Kidney tubule cell (primary cell): ENCODE measurements at regions not wholly inside any gene's neighbourhood (a gene's known extent, or its start where the extent isn't known, plus 50 kb on each side); places are given as distances from the start of the nearest gene placed in this dataset.

Experiments used
- DNase-seq: peaks from one replicate; pipeline ENCODE4 v3.0.0-alpha.2; 2018; ENCODE audit warnings: low spot score

GRCh38 chr10:64506963-64507362 is 985.8 kb downstream of the REEP3 start:
- no peak for DNase-seq

DNA sequence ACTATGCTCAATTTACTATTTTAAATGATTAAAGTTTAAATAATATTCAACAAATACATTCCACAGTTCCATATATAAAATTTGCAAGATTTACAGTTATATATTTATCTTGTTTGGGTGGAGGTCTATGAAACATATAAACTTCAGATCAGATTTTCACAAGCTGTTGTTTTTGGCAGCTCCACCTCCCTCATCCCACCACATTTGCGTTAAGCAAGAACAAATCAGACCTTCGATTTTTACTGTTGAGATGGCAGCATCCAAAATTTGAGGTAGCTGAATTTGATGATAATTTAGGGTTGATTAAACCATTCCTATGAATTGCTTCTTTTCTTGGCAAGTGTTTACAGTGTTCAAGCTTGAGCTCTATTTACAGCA is 986.4 kb downstream of the REEP3 start:
- DNase-seq, result no peak

DNA sequence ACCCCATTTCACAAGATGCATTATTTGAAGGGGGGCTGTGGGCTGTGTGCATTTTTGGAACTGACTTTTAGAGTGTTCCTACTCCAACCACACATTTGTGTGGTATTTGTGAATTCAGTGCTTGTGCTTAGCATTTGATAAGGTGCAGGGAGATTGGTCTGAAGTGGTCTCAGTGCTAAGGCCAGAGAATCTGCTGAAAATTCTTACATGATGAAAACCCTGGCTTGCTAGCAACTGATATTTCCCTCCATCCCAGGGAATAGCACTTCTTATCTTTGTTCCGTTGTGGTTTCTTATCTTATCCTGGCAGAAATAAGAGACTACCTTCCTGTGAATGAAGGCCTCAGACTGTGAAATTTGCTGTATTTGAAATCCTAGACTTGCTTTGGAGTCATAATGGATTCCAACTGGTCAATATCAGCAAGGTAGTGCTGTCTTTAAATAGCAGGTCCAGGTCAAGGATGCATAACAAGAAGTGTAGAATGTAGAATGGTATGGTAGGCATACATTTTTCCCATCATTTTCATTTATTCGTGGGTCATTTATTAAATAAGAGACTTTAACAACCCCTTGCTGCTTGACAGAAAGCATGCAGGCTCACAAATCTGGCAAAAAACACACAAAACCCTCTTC is 986.9 kb downstream of the REEP3 start:
- no peak for DNase-seq

GRCh38 chr10:64515970-64516699 is 994.9 kb downstream of the REEP3 start:
- no peak for DNase-seq

DNA sequence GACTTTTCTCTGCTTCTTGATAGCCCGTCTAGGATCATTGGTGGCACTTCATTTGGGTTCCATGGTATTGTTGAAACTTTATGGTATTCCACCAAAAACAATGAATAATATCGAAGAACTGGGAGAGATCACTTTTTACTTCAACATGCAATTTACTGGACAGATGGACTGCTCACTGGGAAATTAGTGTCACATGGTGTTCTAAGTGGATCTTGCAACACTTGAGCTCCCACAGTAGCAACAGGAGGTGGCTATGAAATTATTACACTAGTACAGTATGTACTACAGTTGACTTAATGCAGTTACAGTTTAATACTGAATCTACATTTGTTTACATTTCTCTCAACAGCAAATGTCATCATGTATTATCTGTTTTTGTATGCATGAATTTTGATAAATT is 997.3 kb downstream of the REEP3 start:
- no peak for DNase-seq

- DNase-seq, result no peak
Observed at GRCh38 chr10:64519427-64519826, 998.2 kb downstream of the REEP3 start.

DNA sequence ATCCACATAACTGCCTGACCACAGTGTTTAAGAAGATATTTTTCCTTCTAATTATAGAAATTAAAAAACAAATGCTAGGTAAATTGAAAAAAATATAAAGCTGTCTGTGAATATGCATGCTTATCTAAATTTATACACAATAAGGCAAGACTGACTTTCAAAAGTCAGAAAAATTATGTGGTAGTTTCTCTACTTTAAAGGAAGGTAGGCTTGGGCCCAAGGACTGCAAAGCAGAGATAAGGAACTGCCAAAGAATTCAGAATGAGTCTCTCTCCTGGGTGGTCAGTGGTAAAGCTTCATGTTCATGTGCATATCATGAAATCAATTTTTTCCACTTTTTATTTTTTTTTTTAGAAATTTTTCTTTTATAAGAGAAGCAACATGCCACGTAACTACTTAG is 998.6 kb downstream of the REEP3 start:
- no peak for DNase-seq

DNA sequence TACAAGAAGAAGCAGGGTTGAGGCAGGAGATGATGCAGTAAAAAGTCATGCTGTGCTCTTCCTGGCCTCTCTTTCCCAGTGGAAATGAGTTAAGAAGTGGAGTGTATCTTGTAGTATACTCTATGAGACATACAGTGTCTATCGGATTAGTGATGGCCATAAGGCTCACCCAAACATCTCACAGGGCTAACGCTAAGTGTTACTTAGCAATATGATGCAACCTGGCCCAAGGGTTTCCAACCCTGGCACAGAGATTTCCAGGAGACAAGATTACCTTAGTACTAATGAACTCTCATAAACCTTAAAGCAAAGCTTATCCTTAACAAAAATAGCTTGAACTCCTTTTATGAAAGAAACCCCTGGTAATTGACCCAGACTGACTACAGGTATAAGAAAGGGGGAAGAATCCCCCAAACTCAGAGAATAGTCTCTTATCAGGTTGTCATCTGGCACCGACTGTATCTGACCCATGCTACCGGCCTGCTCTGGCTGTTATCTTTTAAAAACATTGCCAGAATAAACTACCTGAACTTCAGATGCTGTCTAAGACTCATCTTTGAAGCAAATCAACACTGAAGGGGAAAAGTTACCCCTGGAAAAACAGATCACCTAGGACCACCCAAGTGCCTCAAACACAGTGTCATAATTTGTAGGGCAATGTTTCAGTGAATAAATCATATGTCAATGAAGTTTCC is 1002.0 kb downstream of the REEP3 start:
- no peak for DNase-seq

- no peak for DNase-seq
Observed at GRCh38 chr10:64528294-64529002, 1007.2 kb downstream of the REEP3 start.

DNA sequence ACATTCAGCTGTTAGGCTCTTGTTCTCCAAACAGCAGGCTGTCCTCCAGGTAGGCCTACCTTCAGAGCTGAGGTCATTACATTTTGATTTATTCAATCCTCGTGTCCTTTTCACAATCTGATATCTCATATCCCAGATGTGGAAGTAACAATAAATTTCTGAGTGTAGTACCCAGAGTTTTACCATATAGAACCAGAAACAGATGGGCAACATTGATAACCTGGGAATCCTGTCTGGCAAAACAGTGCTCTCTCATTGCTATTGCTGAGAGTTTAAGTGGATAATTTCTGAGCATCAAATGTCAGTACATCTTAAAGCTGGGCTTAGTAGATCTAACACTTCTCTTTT is 1007.8 kb downstream of the REEP3 start:
- no peak for DNase-seq

DNA sequence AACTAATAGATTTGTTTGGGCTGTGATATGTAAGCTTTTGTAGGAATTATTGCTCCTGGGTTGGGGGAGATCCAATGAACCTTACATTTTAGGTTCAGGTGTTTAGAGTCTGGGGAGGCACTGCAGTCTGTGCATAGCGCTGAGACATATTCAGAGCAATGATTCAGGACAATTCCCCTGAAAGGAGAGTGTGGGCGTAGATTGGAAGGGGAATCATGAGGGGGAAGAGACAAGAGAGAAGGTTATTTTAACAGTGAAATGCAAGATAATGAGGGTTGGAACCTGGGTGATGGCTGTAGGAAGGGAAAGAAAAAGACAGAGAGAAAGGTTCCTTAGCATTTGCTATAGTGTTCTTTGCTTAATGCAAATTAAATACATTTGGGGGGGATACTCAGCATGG is 1013.4 kb downstream of the REEP3 start:
- DNase-seq, result no peak

GRCh38 chr10:64535131-64535867 is 1014.1 kb downstream of the REEP3 start:
- no peak for DNase-seq

GRCh38 chr10:64537112-64537511 is 1015.9 kb downstream of the REEP3 start:
- DNase-seq, result no peak

- DNase-seq, result no peak
Observed at GRCh38 chr10:64537928-64538327, 1016.7 kb downstream of the REEP3 start.

DNA sequence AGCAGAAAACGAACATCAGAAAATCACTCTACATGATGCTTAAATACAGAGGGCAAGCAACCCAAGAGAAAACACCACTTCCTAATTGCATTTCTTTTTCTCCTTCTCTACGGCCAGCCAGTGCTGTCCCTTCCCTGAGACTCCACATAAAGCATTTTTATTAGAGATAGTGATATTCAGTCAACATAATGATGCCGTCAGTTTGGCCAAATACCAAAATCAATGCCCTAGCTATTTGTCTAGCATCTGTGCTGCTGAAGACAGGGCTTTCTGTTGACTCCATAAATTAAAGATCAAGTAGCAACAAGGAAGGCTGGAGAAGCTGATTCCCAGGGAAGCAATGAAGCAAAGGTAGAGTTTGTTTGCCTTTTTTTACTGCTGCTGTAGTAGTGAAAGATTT is 1024.9 kb downstream of the REEP3 start:
- DNase-seq, result no peak

GRCh38 chr10:64547168-64547567 is 1026.0 kb downstream of the REEP3 start:
- DNase-seq, result no peak

DNA sequence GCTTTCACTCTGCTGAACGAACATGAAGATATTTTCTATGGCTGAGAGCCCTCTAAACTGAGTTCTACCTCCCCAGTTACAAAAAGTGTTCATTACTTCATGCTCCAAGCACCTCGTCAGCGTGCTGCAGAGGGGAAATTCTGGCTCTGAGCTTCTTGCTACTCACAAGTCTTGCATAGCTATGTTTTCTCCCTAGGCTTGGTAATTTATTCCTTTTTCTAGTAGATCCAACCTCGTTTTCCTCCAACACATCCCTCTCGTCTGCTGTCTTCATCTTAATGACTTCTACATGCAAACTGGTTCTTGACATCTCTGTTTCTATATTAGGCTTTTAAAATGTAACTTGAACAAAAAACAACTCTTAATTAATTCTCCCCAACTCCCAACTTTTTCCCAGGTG is 1034.5 kb downstream of the REEP3 start:
- DNase-seq, result no peak

DNA sequence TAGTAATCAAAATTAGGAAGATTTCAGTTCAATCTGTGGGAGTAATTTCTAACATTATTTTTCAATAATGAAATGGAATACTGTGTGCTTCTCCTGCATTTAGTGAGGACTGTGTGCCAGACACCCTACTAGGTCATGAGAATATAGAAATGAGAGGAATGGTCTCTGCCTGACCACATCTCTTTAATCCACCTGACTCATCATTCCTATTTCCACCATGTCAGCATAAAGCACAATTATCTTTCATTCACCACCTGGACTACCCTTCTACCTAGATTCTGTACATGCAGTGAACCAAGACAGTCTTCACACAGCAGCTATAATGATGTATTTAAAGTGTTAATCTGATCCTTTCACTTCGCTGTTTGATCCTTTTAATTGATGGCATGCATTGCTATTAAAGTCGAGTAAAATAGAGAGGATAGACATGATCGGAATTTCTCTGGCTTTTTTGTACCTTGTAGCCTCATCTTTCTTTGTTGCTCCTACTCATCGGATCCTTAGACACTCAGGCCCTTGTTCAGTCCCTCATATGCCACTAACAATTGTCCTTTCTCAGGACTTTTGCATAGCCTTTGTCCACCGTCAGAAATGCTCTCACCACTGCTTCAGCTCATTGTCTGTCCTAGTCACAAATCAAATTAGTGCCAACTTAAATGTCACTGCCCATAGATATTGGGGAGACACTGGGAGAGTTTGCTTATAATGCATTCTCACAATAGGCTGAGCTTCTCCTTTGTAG is 1037.1 kb downstream of the REEP3 start:
- DNase-seq, result no peak

GRCh38 chr10:64571056-64571455 is 1049.9 kb downstream of the REEP3 start:
- no peak for DNase-seq

DNA sequence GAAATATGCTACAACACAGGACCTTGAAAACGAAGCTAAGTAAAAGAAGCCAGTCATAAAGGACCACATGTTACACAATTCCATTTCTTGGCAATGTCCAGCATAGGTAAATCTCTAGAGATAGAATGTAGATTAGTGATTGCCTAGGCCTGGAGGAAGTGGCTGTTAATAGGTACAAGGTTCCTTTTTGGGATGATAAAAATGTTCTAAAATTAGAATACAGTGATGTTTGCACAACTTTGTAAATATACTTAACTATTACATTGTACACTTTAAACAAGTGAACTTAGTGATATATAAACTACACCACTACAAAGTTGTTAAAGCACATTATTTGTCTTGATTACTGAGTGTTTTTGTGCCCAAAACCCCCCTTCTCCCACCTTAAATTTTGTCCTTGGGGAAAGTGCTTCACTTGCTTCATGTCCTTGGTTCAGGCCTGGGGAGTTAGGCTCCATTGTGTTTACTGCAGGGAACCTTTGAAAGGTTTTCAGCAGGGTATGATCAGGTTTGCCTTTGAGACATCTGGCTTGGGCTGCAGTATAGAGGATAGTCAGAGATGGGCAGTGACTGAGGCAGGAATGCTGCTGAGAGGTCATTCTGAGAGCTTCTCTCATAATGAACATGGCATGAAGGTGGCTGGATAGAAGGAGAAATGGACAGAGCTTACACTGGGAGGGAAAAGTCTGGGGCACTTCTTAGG is 1052.6 kb downstream of the REEP3 start:
- DNase-seq, result no peak

DNA sequence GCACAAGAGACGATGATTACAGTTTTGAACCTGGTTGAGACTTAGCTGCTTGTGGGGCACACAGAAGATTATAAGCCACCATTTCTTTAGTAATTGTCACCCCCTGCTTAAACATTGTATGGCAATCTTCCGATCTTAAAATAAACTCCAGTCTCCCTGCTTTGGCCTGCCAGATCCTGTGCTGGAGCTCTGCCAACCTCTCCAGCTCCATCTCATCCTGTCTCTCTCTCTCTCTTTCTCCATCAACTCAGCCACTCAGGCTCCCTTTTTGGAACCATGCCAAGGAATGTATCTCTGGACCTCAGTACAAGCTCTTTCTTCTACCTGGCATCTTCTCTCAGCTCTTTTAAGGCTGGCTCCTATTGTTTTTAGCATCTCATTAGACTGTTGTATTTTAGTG is 1053.2 kb downstream of the REEP3 start:
- peak; percentile 6 for DNase-seq
